Lower leg skin (tissue), 3 donors: ENCODE measurements at regions not wholly inside any gene's neighbourhood (a gene's known extent, or its start where the extent isn't known, plus 50 kb on each side); places are given as distances from the start of the nearest gene placed in this dataset.

ENCODE experiments used
- CTCF ChIP-seq, 3 donors: fragments of 450-650 bp; IDR thresholded peaks; one replicate each; pipeline ENCODE4 v1.5.1; 2016; ENCODE audit warnings: antibody characterized with exemption in 3 of 3, mild to moderate bottlenecking in 3 of 3, moderate library complexity in 2 of 3
- POLR2A ChIP-seq, 2 donors: fragments of 450-650 bp; IDR thresholded peaks; one replicate each; pipeline ENCODE4 v1.6.1; 2016 to 2017; ENCODE audit warnings: antibody characterized with exemption in 2 of 2, mild to moderate bottlenecking in 1 of 2, moderate library complexity in 1 of 2

DNA sequence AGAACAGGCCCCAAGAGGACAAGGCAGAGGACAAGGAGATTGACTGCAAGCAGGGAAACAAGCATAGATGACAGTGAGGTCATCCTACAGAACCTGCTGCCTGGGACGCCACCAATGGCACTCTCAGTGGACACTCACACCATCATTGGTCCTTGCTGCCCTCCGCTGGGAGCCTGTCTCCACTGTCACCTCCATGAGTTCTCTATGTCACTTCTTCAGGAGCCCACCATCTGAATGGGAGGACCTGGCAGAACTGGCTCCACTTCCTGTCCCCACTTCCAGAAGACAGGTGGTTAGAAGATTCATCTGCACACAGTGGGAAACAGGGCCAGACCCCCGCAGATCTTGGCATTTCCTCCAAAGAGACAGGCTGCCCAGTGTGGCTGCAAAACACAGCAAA lies 188.9 kb downstream of the HSD17B3 start:
- TF ChIP-seq CTCF (IDR thresholded peaks at IDR 0.05), result no peak
- TF ChIP-seq POLR2A (IDR thresholded peaks at IDR 0.05), result no peak
